Smooth muscle cell (in vitro differentiated cells): ENCODE measurements at regions not wholly inside any gene's neighbourhood (a gene's known extent, or its start where the extent isn't known, plus 50 kb on each side); places are given as distances from the start of the nearest gene placed in this dataset.

Experiments used
- DNase-seq: peaks from one replicate; lab custom pipeline; 2025; ENCODE audit not compliant: unreplicated experiment; lab: John Stamatoyannopoulos, UW
- H2AFZ ChIP-seq: fragments of 200-600 bp; sonication (generic); 2 replicates; pipeline ENCODE4 v1.6.0; 2016; ENCODE audit warnings: antibody characterized with exemption, low read depth, mild to moderate bottlenecking
- H3F3A ChIP-seq: fragments of 200-600 bp; sonication (generic); 2 replicates; pipeline ENCODE4 v1.6.0; 2017; ENCODE audit warnings: antibody characterized with exemption, low read depth
- H3K27ac ChIP-seq: fragments of 200-600 bp; sonication (generic); 2 replicates; pipeline ENCODE4 v1.5.1; 2016; ENCODE audit warnings: low read depth, mild to moderate bottlenecking
- H3K27me3 ChIP-seq: fragments of 200-600 bp; sonication (generic); 2 replicates; pipeline ENCODE4 v1.6.1; 2016; ENCODE audit warnings: low read depth, mild to moderate bottlenecking
- H3K36me3 ChIP-seq: fragments of 200-600 bp; sonication (generic); 2 replicates; pipeline ENCODE4 v1.5.1; 2016; ENCODE audit warnings: low read depth
- H3K4me1 ChIP-seq: fragments of 200-600 bp; sonication (generic); 2 replicates; pipeline ENCODE4 v1.5.1; 2016; ENCODE audit warnings: low read depth
- H3K4me2 ChIP-seq: fragments of 200-600 bp; sonication (generic); 2 replicates; pipeline ENCODE4 v1.6.0; 2016; ENCODE audit warnings: mild to moderate bottlenecking
- H3K4me3 ChIP-seq: fragments of 200-600 bp; sonication (generic); 2 replicates; pipeline ENCODE4 v1.5.1; 2016; ENCODE audit warnings: mild to moderate bottlenecking
- H3K79me2 ChIP-seq: fragments of 200-600 bp; sonication (generic); 2 replicates; pipeline ENCODE4 v1.6.0; 2016; ENCODE audit warnings: low read depth, mild to moderate bottlenecking
- H3K9ac ChIP-seq: fragments of 200-600 bp; sonication (generic); 2 replicates; pipeline ENCODE4 v1.6.0; 2016; ENCODE audit warnings: low read depth
- H3K9me3 ChIP-seq: fragments of 200-600 bp; sonication (generic); replicated peaks from 2 replicates; pipeline ENCODE4 v1.5.1; 2016; ENCODE audit warnings: low read depth
- H4K20me1 ChIP-seq: fragments of 200-600 bp; sonication (generic); 2 replicates; pipeline ENCODE4 v1.6.0; 2016; ENCODE audit warnings: low read depth
- WGBS: methylation state at CpG from one replicate; pipeline ENCODE4 v1.1.7; 2016; ENCODE audit warnings: low lambda C conversion rate; 5-methylcytosine and 5-hydroxymethylcytosine counted together
- TF ChIP-seq, protein P1 (sequence below): fragments of 200-600 bp; sonication (generic); IDR thresholded peaks from 2 replicates; pipeline ENCODE4 v1.5.1; 2017; ENCODE audit warnings: borderline replicate concordance, mild to moderate bottlenecking, antibody characterized with exemption; ENCODE audit not compliant: insufficient read depth, poor library complexity, severe bottlenecking

DNA sequence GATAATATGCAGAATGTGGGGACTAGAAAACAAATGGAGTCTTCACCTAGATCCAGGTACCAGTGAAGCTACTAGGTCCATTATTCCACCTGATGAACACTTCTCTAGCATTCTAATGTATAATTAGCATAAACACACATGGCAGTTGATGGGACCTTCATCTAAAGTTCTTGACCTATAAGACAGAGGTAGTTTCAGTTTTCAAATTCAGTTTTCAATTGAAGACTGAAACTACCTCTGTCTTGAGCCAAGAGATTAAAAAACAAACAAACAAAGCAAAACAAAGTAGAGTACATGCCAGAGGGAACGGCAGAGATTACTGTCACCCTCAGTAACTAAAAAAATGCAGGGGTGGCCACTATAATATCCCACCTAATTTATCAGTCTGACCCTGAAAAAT is 199.9 kb upstream of the NEIL3 start:
- Histone ChIP-seq H3K4me1 (no peaks in the 10 kb centered on the region), H3K79me2 (no peaks in the 10 kb centered on the region), H3K27ac (no peak overlapping the region), H3F3A (no peaks in the 10 kb centered on the region), H3K36me3 (no peaks in the 10 kb centered on the region), H3K27me3 (no peaks in the 10 kb centered on the region), H4K20me1 (no peaks in the 10 kb centered on the region), H3K4me2 (no peak overlapping the region), H2AFZ (no peak overlapping the region), H3K9ac (no peak overlapping the region), H3K4me3 (no peak overlapping the region), H3K9me3 (no peaks in the 10 kb centered on the region)
- 82% methylated on average over 1 of the region's 1 CpG for WGBS
- DNase-seq, result no peak
- TF ChIP-seq, protein P1, sequence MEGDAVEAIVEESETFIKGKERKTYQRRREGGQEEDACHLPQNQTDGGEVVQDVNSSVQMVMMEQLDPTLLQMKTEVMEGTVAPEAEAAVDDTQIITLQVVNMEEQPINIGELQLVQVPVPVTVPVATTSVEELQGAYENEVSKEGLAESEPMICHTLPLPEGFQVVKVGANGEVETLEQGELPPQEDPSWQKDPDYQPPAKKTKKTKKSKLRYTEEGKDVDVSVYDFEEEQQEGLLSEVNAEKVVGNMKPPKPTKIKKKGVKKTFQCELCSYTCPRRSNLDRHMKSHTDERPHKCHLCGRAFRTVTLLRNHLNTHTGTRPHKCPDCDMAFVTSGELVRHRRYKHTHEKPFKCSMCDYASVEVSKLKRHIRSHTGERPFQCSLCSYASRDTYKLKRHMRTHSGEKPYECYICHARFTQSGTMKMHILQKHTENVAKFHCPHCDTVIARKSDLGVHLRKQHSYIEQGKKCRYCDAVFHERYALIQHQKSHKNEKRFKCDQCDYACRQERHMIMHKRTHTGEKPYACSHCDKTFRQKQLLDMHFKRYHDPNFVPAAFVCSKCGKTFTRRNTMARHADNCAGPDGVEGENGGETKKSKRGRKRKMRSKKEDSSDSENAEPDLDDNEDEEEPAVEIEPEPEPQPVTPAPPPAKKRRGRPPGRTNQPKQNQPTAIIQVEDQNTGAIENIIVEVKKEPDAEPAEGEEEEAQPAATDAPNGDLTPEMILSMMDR, result no peak

DNA sequence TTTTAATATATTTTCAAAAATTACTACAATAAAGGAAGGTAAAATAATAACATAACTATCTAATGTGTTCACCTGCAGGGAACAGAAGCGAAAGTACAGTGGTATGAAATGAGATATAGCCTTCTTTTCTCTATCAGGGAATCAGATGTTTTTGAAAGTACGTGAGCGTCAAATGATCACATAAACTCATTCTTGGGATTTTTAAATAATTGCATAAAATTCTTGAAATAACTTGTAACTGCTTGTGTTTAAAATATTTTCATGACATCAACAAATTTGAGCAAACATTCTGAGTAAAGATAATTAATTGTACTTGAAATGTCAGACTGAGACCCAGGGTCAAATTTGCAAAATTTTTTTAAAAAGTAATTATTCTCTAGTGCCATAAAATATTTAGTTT is 193.5 kb upstream of the NEIL3 start:
- no peak overlapping the region for H3K27ac ChIP-seq
- TF ChIP-seq, protein P1, result no peak
- DNase-seq, result no peak
- H3K9ac ChIP-seq, result no peak overlapping the region
- H4K20me1 ChIP-seq, result no peaks in the 10 kb centered on the region
- no peak overlapping the region for H3K4me2 ChIP-seq
- no peak overlapping the region for H3K4me3 ChIP-seq
- H2AFZ ChIP-seq, result no peak overlapping the region
- H3K79me2 ChIP-seq, result no peaks in the 10 kb centered on the region
- H3K27me3 ChIP-seq, result no peaks in the 10 kb centered on the region
- H3K36me3 ChIP-seq, result no peaks in the 10 kb centered on the region
- H3F3A ChIP-seq, result no peaks in the 10 kb centered on the region
- WGBS, result 94% methylated on average over 3 of the region's 3 CpGs
- H3K4me1 ChIP-seq, result no peaks in the 10 kb centered on the region
- H3K9me3 ChIP-seq, result no peaks in the 10 kb centered on the region

DNA sequence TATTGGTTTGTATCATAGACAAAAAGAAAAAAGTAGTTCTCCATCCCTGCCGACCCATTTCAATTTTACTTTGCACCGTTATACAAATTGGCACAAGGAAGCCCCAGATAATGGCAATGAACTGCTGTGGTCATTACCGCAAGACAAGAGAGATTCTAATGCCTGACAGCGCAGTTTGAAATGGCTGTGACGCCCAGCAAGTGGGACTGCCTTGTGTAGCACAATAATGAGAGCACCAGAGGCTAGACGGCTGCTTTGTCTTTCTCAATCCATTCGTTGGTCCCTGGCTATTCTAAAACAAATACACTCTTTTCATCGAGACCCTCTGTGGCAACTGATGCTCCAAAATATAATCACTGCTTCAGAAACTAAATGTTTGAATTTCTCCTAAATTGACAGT is 192.4 kb upstream of the NEIL3 start:
- no peak overlapping the region for H3K27ac ChIP-seq
- no peak overlapping the region for H2AFZ ChIP-seq
- 59% methylated on average over 8 of the region's 8 CpGs for WGBS
- H3K27me3 ChIP-seq, result no peaks in the 10 kb centered on the region
- no peaks in the 10 kb centered on the region for H3F3A ChIP-seq
- no peak overlapping the region for H3K4me3 ChIP-seq
- no peak for DNase-seq
- H3K9ac ChIP-seq, result no peak overlapping the region
- H4K20me1 ChIP-seq, result no peaks in the 10 kb centered on the region
- no peaks in the 10 kb centered on the region for H3K36me3 ChIP-seq
- no peaks in the 10 kb centered on the region for H3K79me2 ChIP-seq
- H3K4me1 ChIP-seq, result no peaks in the 10 kb centered on the region
- H3K4me2 ChIP-seq, result no peak overlapping the region
- H3K9me3 ChIP-seq, result no peaks in the 10 kb centered on the region
- TF ChIP-seq, protein P1, result no peak

DNA sequence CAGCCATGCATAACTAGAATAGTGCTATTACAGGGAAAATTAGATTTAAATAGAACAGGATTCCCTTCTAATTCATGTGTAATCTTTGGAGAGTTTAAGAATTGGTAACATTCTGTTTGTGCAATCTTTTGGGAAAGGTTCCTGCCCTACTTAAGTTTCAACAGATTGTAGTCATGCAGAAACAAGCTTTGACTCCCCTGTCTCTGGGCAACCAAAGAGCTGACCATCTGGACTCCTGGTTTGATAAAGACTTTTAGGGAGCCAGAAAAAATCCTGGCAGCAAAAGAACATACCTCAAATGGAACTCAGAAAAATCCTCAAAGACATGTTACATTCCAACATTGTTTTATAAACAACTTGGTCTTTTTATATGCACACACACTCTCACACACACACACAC is 191.1 kb upstream of the NEIL3 start:
- DNase-seq, result no peak
- no peak overlapping the region for H3K4me3 ChIP-seq
- H3K27me3 ChIP-seq, result no peaks in the 10 kb centered on the region
- H3K79me2 ChIP-seq, result no peaks in the 10 kb centered on the region
- no peak overlapping the region for H3K4me2 ChIP-seq
- TF ChIP-seq, protein P1, result no peak
- H3K4me1 ChIP-seq, result no peaks in the 10 kb centered on the region
- no peaks in the 10 kb centered on the region for H3F3A ChIP-seq
- H3K27ac ChIP-seq, result no peak overlapping the region
- H3K36me3 ChIP-seq, result no peaks in the 10 kb centered on the region
- H3K9ac ChIP-seq, result no peak overlapping the region
- no peaks in the 10 kb centered on the region for H4K20me1 ChIP-seq
- H3K9me3 ChIP-seq, result no peaks in the 10 kb centered on the region
- H2AFZ ChIP-seq, result no peak overlapping the region
